ENCODE measurements at regions not wholly inside any gene's neighbourhood (a gene's known extent, or its start where the extent isn't known, plus 50 kb on each side); places are given as distances from the start of the nearest gene placed in this dataset.
"Not testable (repeated sequence)": the region's sequence is repeated elsewhere in the genome, so short reads cannot be mapped to it uniquely, and the experiment has no call there.

GRCh38 chr6:18595774-18596530, 208.8 kb downstream of the RNF144B start:
- DNase-seq (ENCODE audit: low read depth) = peak; percentile 38

GRCh38 chr6:18596531-18596835, 209.3 kb downstream of the RNF144B start:
- DNase-seq (ENCODE audit: low read depth) = no peak

- no peak for DNase-seq (ENCODE audit: low read depth)
These were observed 211.6 kb downstream of the RNF144B start for GRCh38 chr6:18598551-18599264.

- DNase-seq (ENCODE audit: low read depth) = no peak
These were observed 213.1 kb downstream of the RNF144B start for GRCh38 chr6:18600255-18600654.

- no peak for DNase-seq (ENCODE audit: low read depth)
These were observed 214.4 kb downstream of the RNF144B start for GRCh38 chr6:18601516-18602020.

- no peak for DNase-seq (ENCODE audit: low read depth)
These were observed 215.8 kb downstream of the RNF144B start for GRCh38 chr6:18602931-18603330.

GRCh38 chr6:18603361-18603760, 216.2 kb downstream of the RNF144B start:
- DNase-seq (ENCODE audit: low read depth) = no peak

GRCh38 chr6:18605841-18606240, 218.7 kb downstream of the RNF144B start:
- DNase-seq (ENCODE audit: low read depth) = no peak

- DNase-seq (ENCODE audit: low read depth) = no peak
These were observed 222.6 kb downstream of the RNF144B start for GRCh38 chr6:18609715-18610114.

- DNase-seq (ENCODE audit: low read depth) = no peak
These were observed 226.3 kb downstream of the RNF144B start for GRCh38 chr6:18613319-18613925.

- no peak for DNase-seq (ENCODE audit: low read depth)
These were observed 242.4 kb downstream of the RNF144B start for GRCh38 chr6:18629571-18629970.

GRCh38 chr6:18632670-18633410, 245.7 kb downstream of the RNF144B start:
- DNase-seq (ENCODE audit: low read depth) = no peak

- no peak for DNase-seq (ENCODE audit: low read depth)
These were observed 247.8 kb downstream of the RNF144B start for GRCh38 chr6:18634912-18635311.

- DNase-seq (ENCODE audit: low read depth) = no peak
These were observed 253.0 kb downstream of the RNF144B start for GRCh38 chr6:18640134-18640533.

- no peak for DNase-seq (ENCODE audit: low read depth)
These were observed 253.6 kb downstream of the RNF144B start for GRCh38 chr6:18640754-18641153.

GRCh38 chr6:18654821-18655220, 267.7 kb downstream of the RNF144B start:
- DNase-seq (ENCODE audit: low read depth) = no peak

GRCh38 chr6:18656506-18656905, 269.4 kb downstream of the RNF144B start:
- DNase-seq (ENCODE audit: low read depth) = no peak

GRCh38 chr6:18659994-18660393, 272.8 kb downstream of the RNF144B start:
- not testable (repeated sequence) for DNase-seq (ENCODE audit: low read depth)

GRCh38 chr6:18663011-18663410, 275.9 kb downstream of the RNF144B start:
- DNase-seq (ENCODE audit: low read depth) = no peak

GRCh38 chr6:18664401-18664800, 277.3 kb downstream of the RNF144B start:
- no peak for DNase-seq (ENCODE audit: low read depth)

- DNase-seq (ENCODE audit: low read depth) = no peak
These were observed 280.5 kb downstream of the RNF144B start for GRCh38 chr6:18667612-18668011.

- DNase-seq (ENCODE audit: low read depth) = no peak
These were observed 281.8 kb downstream of the RNF144B start for GRCh38 chr6:18668994-18669393.
